Activated CD8-positive, alpha-beta memory T cell treated with anti-CD3 and anti-CD28 coated beads, Interleukin-2, amount 10 ng/mL, durations not matched to agents 7 days and 5 days (primary cell): ENCODE measurements at regions not wholly inside any gene's neighbourhood (a gene's known extent, or its start where the extent isn't known, plus 50 kb on each side); places are given as distances from the start of the nearest gene placed in this dataset.
"Not testable (repeated sequence)": the region's sequence is repeated elsewhere in the genome, so short reads cannot be mapped to it uniquely, and the experiment has no call there.

ENCODE experiments used
- ATAC-seq: fragments of 150-1000 bp; cut with Tn5 transposase; one replicate; pipeline ENCODE4 v1.10.0; 2021; ENCODE audit warnings: moderate library complexity
- CTCF ChIA-PET: fragments of 350-600 bp; sonication (Branson Sonifier 250); formaldehyde crosslinking; loops from one replicate; lab custom pipeline; 2021; ENCODE audit warnings: antibody characterized with exemption; lab: Charles Lee
- DNase-seq: peaks from one replicate; pipeline ENCODE4 v3.0.0-alpha.2; 2020
- H3K27ac Mint-ChIP-seq: one replicate; pipeline ENCODE4 v1.8.0; 2021; ENCODE audit warnings: mild to moderate bottlenecking, mixed read lengths
- H3K27me3 Mint-ChIP-seq: one replicate; pipeline ENCODE4 v1.8.0; 2021; ENCODE audit warnings: mixed read lengths
- H3K36me3 Mint-ChIP-seq: one replicate; pipeline ENCODE4 v1.8.0; 2021; ENCODE audit warnings: mild to moderate bottlenecking, mixed read lengths
- H3K4me1 Mint-ChIP-seq: one replicate; pipeline ENCODE4 v1.8.0; 2021; ENCODE audit warnings: mixed read lengths
- H3K4me3 Mint-ChIP-seq: one replicate; pipeline ENCODE4 v1.8.0; 2021; ENCODE audit warnings: mild to moderate bottlenecking, moderate library complexity, mixed read lengths
- H3K9me3 Mint-ChIP-seq: one replicate; pipeline ENCODE4 v1.8.0; 2022; ENCODE audit warnings: low read depth, mixed read lengths

GRCh38 chr7:106731646-106732444 is 70.9 kb upstream of the CCDC71L start:
- ATAC-seq (no peak), DNase-seq (no peak)
- H3K4me1 Mint-ChIP-seq = peaks cover 35% of the 10 kb centered on the region
- peaks cover 2% of the 10 kb centered on the region for H3K36me3 Mint-ChIP-seq
- no peaks in the 10 kb centered on the region for H3K9me3 Mint-ChIP-seq
- CTCF ChIA-PET = interaction anchor here (0.8 to 1.6 kb wide), 6 partner anchors 71 to 555 kb away, joined by 3 to 8 read pairs (median 4); partner anchors contain the start of gene CCDC71L
- no peak overlapping the region for H3K4me3 Mint-ChIP-seq
- no peaks in the 10 kb centered on the region for H3K27me3 Mint-ChIP-seq
- H3K27ac Mint-ChIP-seq = no peak overlapping the region

GRCh38 chr7:106735637-106736036 is 74.7 kb upstream of the CCDC71L start:
- no peak overlapping the region for H3K4me3 Mint-ChIP-seq
- H3K27me3 Mint-ChIP-seq = no peaks in the 10 kb centered on the region
- no peaks in the 10 kb centered on the region for H3K9me3 Mint-ChIP-seq
- peaks cover 35% of the 10 kb centered on the region for H3K4me1 Mint-ChIP-seq
- CTCF ChIA-PET = interaction anchor here (0.6 to 4.1 kb wide), 14 partner anchors 10 to 558 kb away, joined by 3 to 104 read pairs (median 4); partner anchors contain the start of gene CCDC71L
- DNase-seq (no peak), ATAC-seq (no peak)
- no peak overlapping the region for H3K27ac Mint-ChIP-seq
- no peaks in the 10 kb centered on the region for H3K36me3 Mint-ChIP-seq

- CTCF ChIA-PET = interaction anchor here (0.6 to 4.1 kb wide), 16 partner anchors 8 to 559 kb away, joined by 3 to 104 read pairs (median 4); partner anchors contain the start of gene CCDC71L
- H3K4me3 Mint-ChIP-seq = no peak overlapping the region
- no peaks in the 10 kb centered on the region for H3K27me3 Mint-ChIP-seq
- ATAC-seq = no peak
- H3K9me3 Mint-ChIP-seq = no peaks in the 10 kb centered on the region
- H3K4me1 Mint-ChIP-seq = peaks cover 32% of the 10 kb centered on the region
- no peak overlapping the region for H3K27ac Mint-ChIP-seq
- DNase-seq = no peak
- H3K36me3 Mint-ChIP-seq = no peaks in the 10 kb centered on the region
Observed at GRCh38 chr7:106736123-106736507, 75.2 kb upstream of the CCDC71L start.

GRCh38 chr7:106736508-106737201 is 75.7 kb upstream of the CCDC71L start:
- ATAC-seq (peak; percentile 98), DNase-seq (peak; percentile 66)
- H3K4me3 Mint-ChIP-seq = peak overlapping the region; percentile 24
- H3K4me1 Mint-ChIP-seq = peaks cover 28% of the 10 kb centered on the region
- CTCF ChIA-PET = interaction anchor here (0.6 to 4.1 kb wide), 16 partner anchors 8 to 559 kb away, joined by 3 to 104 read pairs (median 4); partner anchors contain the start of gene CCDC71L
- H3K9me3 Mint-ChIP-seq = no peaks in the 10 kb centered on the region
- peak overlapping the region; percentile 54 for H3K27ac Mint-ChIP-seq
- H3K36me3 Mint-ChIP-seq = no peaks in the 10 kb centered on the region
- H3K27me3 Mint-ChIP-seq = no peaks in the 10 kb centered on the region

- DNase-seq (no peak), ATAC-seq (no peak)
- Mint-ChIP-seq H3K27me3 (no peaks in the 10 kb centered on the region), H3K4me3 (no peak overlapping the region), H3K27ac (no peak overlapping the region), H3K9me3 (no peaks in the 10 kb centered on the region), H3K36me3 (no peaks in the 10 kb centered on the region), H3K4me1 (peaks cover 24% of the 10 kb centered on the region)
- CTCF ChIA-PET = interaction anchor here (0.6 to 4.1 kb wide), 8 partner anchors 18 to 560 kb away, joined by 3 to 104 read pairs (median 11); partner anchors contain the start of gene CCDC71L
Observed at GRCh38 chr7:106737202-106737562, 76.2 kb upstream of the CCDC71L start.

GRCh38 chr7:106740806-106741205 is 79.8 kb upstream of the CCDC71L start:
- no peak overlapping the region for H3K4me3 Mint-ChIP-seq
- no peaks in the 10 kb centered on the region for H3K9me3 Mint-ChIP-seq
- CTCF ChIA-PET = interaction anchor here (0.7 to 1.2 kb wide), 3 partner anchors 22 to 199 kb away, joined by 3 to 4 read pairs (median 4); partner anchors contain the start of gene CCDC71L
- peaks cover 1% of the 10 kb centered on the region for H3K36me3 Mint-ChIP-seq
- DNase-seq (no peak), ATAC-seq (no peak)
- no peak overlapping the region for H3K27ac Mint-ChIP-seq
- peaks cover 25% of the 10 kb centered on the region for H3K4me1 Mint-ChIP-seq
- H3K27me3 Mint-ChIP-seq = no peaks in the 10 kb centered on the region

- ATAC-seq (peak; percentile 23), DNase-seq (no peak)
- Mint-ChIP-seq H3K9me3 (no peaks in the 10 kb centered on the region), H3K27ac (no peak overlapping the region), H3K36me3 (peaks cover 1% of the 10 kb centered on the region), H3K27me3 (no peaks in the 10 kb centered on the region), H3K4me1 (peaks cover 10% of the 10 kb centered on the region), H3K4me3 (no peak overlapping the region)
- CTCF ChIA-PET = interaction anchor here (0.7 to 1.4 kb wide), 3 partner anchors 8 to 201 kb away, joined by 3 to 4 read pairs (median 4); no protein-coding TSS in a partner anchor
Observed at GRCh38 chr7:106744563-106745091, 83.7 kb upstream of the CCDC71L start.

GRCh38 chr7:106747301-106747700 is 86.3 kb upstream of the CCDC71L start:
- H3K36me3 Mint-ChIP-seq, H3K9me3 Mint-ChIP-seq, H3K27ac Mint-ChIP-seq, DNase-seq, H3K27me3 Mint-ChIP-seq, H3K4me1 Mint-ChIP-seq, H3K4me3 Mint-ChIP-seq, ATAC-seq, CTCF ChIA-PET: not testable (repeated sequence)

GRCh38 chr7:106747804-106748203 is 86.8 kb upstream of the CCDC71L start:
- CTCF ChIA-PET = no interaction called here
- DNase-seq (no peak), ATAC-seq (no peak)
- peaks cover 1% of the 10 kb centered on the region for H3K36me3 Mint-ChIP-seq
- H3K9me3 Mint-ChIP-seq = no peaks in the 10 kb centered on the region
- H3K27ac Mint-ChIP-seq = no peak overlapping the region
- H3K4me1 Mint-ChIP-seq = peaks cover 10% of the 10 kb centered on the region
- no peaks in the 10 kb centered on the region for H3K27me3 Mint-ChIP-seq
- H3K4me3 Mint-ChIP-seq = no peak overlapping the region

GRCh38 chr7:106749165-106749564 is 88.2 kb upstream of the CCDC71L start:
- ATAC-seq = no peak
- CTCF ChIA-PET = no interaction called here
- Mint-ChIP-seq H3K27ac (no peak overlapping the region), H3K27me3 (no peaks in the 10 kb centered on the region), H3K4me3 (no peak overlapping the region), H3K36me3 (peaks cover 1% of the 10 kb centered on the region), H3K9me3 (no peaks in the 10 kb centered on the region), H3K4me1 (peaks cover 10% of the 10 kb centered on the region)
- DNase-seq = no peak

- H3K36me3 Mint-ChIP-seq = peaks cover 3% of the 10 kb centered on the region
- no peak for ATAC-seq
- no peak for DNase-seq
- H3K27me3 Mint-ChIP-seq = no peaks in the 10 kb centered on the region
- H3K27ac Mint-ChIP-seq = no peak overlapping the region
- CTCF ChIA-PET = no interaction called here
- H3K4me1 Mint-ChIP-seq = no peaks in the 10 kb centered on the region
- H3K4me3 Mint-ChIP-seq = no peak overlapping the region
- H3K9me3 Mint-ChIP-seq = peaks cover 4% of the 10 kb centered on the region
Observed at GRCh38 chr7:106750773-106751172, 89.8 kb upstream of the CCDC71L start.

GRCh38 chr7:106752367-106752766 is 91.4 kb upstream of the CCDC71L start:
- H3K36me3 Mint-ChIP-seq = peaks cover 3% of the 10 kb centered on the region
- CTCF ChIA-PET = no interaction called here
- no peak overlapping the region for H3K4me3 Mint-ChIP-seq
- DNase-seq (no peak), ATAC-seq (no peak)
- peak overlapping the region; percentile 24 for H3K27ac Mint-ChIP-seq
- no peaks in the 10 kb centered on the region for H3K4me1 Mint-ChIP-seq
- no peaks in the 10 kb centered on the region for H3K27me3 Mint-ChIP-seq
- H3K9me3 Mint-ChIP-seq = peaks cover 6% of the 10 kb centered on the region

GRCh38 chr7:106755024-106755423 is 94.1 kb upstream of the CCDC71L start:
- ATAC-seq, DNase-seq, H3K27me3 Mint-ChIP-seq, H3K27ac Mint-ChIP-seq, H3K9me3 Mint-ChIP-seq, H3K36me3 Mint-ChIP-seq, H3K4me3 Mint-ChIP-seq, H3K4me1 Mint-ChIP-seq: not testable (repeated sequence)
- CTCF ChIA-PET = interaction anchor here (1.3 kb wide), 1 partner anchor 13 kb away, joined by 3 read pairs; no protein-coding TSS in a partner anchor
